IPS-20b (cell line): ENCODE measurements at regions not wholly inside any gene's neighbourhood (a gene's known extent, or its start where the extent isn't known, plus 50 kb on each side); places are given as distances from the start of the nearest gene placed in this dataset.

Source experiments
- H3K27ac ChIP-seq: one replicate; pipeline ENCODE4 v1.5.1; 2013; ENCODE audit warnings: low read length
- H3K27me3 ChIP-seq: 2 replicates; pipeline ENCODE4 v1.6.1; 2013; ENCODE audit warnings: mild to moderate bottlenecking, low read length, inconsistent platforms; ENCODE audit not compliant: insufficient read depth
- H3K36me3 ChIP-seq: 2 replicates; pipeline ENCODE4 v1.6.1; 2013; ENCODE audit warnings: low read depth, mild to moderate bottlenecking, inconsistent platforms, low read length, moderate library complexity; ENCODE audit not compliant: insufficient read depth
- H3K4me1 ChIP-seq: 2 replicates; pipeline ENCODE4 v1.6.1; 2013; ENCODE audit warnings: mild to moderate bottlenecking, control low read depth, inconsistent platforms, low read length, moderate library complexity; ENCODE audit not compliant: insufficient read depth
- H3K4me3 ChIP-seq: 2 replicates; pipeline ENCODE4 v1.5.1; 2013; ENCODE audit warnings: mild to moderate bottlenecking, low read length, inconsistent platforms
- H3K9ac ChIP-seq: 2 replicates; pipeline ENCODE4 v1.6.1; 2013; ENCODE audit warnings: low read depth, mild to moderate bottlenecking, inconsistent platforms, low read length, moderate library complexity
- H3K9me3 ChIP-seq: 2 replicates; pipeline ENCODE4 v1.6.1; 2013; ENCODE audit warnings: mild to moderate bottlenecking, low read depth, low read length, inconsistent platforms; ENCODE audit not compliant: insufficient read depth

DNA sequence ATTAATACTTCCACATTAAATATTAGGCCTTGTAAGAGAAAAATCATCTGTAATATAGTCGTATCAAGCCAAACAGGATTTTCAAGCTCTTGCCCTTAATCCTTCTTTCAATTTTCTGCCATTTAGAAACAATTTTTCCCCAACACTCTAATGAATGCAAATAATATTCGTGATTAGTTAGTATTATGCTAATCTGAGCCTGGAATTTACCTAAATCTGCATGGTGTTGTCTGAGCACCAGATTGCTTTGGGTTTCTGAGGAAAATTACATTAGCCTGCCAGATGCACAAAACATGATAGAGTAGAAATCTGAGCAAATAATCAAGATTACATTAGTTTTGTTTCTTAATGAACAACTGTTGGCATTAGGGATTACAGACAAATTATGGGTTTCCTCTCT is 176.6 kb downstream of the ZDHHC21 start:
- H3K4me1 ChIP-seq, result peaks cover 27% of the 10 kb centered on the region
- no peaks in the 10 kb centered on the region for H3K9me3 ChIP-seq
- H3K4me3 ChIP-seq, result no peak overlapping the region
- no peaks in the 10 kb centered on the region for H3K27me3 ChIP-seq
- no peak overlapping the region for H3K9ac ChIP-seq
- H3K27ac ChIP-seq, result no peak overlapping the region
- H3K36me3 ChIP-seq, result no peaks in the 10 kb centered on the region

DNA sequence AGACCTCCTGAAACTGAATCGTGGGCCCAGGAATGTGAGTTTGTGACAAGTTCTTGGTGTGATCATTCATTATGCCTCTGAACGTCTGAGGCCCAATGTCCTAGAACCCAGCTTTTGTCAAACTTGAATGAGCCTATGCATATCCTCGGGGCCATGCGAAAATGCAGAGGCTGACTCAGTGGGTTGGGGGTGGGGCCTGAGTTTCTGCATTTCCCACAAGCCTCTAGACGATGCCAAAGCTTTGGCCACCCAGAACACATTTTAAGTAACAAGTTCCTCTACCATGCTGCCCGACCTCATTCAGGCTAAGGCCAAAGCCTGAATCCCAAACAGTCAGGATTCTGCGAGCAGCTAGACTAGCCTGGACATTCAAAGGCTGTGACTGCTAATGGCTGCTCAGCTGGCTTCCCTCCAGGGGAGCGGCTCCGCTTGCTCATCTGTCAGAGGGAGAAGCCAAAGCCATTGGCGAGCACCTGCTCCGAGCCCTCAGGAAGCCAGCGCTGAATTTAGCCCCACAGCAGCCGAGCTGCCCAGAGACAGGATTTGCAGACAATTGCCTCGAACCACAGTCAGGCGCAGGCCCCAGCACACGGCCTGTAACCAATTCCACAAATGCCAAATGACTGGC is 177.5 kb downstream of the ZDHHC21 start:
- Histone ChIP-seq H3K9ac (no peak overlapping the region; the same call in 1 of the 2 replicates), H3K36me3 (no peaks in the 10 kb centered on the region), H3K4me1 (peaks cover 27% of the 10 kb centered on the region), H3K27ac (no peak overlapping the region), H3K4me3 (no peak overlapping the region), H3K27me3 (no peaks in the 10 kb centered on the region), H3K9me3 (no peaks in the 10 kb centered on the region)

DNA sequence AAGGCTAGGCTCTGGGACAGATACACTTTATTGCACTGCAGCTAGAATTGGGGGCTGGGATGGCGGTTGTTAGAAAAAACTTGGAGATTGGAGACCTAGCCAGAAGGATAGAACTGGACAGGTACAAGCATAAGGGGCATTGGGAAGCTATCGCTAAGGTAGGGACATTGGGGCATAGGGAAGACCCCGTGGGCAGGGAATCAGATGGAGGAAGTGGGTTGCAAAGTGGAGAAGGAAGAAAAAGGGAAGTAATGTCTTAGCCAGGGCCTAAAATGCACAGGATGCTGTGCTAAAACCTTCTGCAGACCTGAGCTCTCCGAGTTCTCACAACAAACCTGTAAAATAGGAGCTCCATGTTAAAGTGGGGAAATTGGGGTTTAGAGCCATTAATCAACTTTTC is 178.2 kb downstream of the ZDHHC21 start:
- Histone ChIP-seq H3K4me1 (peaks cover 27% of the 10 kb centered on the region), H3K36me3 (no peaks in the 10 kb centered on the region), H3K9ac (no peak overlapping the region; the same call in 1 of the 2 replicates), H3K9me3 (no peaks in the 10 kb centered on the region), H3K27ac (no peak overlapping the region), H3K27me3 (no peaks in the 10 kb centered on the region), H3K4me3 (no peak overlapping the region)

DNA sequence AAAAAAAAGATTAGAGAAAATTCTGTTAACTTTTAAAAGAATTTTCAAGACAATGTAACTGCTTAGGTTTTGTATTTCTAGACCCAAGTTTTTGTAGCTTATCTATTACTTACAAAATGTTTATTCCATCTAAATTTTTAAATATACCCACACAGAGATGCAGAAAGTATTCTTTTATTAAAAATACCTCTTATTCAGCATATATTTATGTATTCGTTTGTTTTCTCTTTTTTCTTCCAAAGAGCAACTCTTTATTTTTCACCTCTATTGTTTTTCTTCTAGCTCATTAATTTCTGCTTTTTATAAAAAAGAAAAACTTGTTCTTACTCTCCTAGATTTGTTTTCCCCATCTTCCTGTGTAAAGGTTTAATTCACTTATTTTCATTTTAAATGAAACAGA is 180.3 kb downstream of the ZDHHC21 start:
- H3K27me3 ChIP-seq, result no peaks in the 10 kb centered on the region
- H3K27ac ChIP-seq, result no peak overlapping the region
- H3K4me3 ChIP-seq, result no peak overlapping the region
- H3K36me3 ChIP-seq, result no peaks in the 10 kb centered on the region
- H3K9me3 ChIP-seq, result no peaks in the 10 kb centered on the region
- H3K4me1 ChIP-seq, result peaks cover 27% of the 10 kb centered on the region
- no peak overlapping the region for H3K9ac ChIP-seq

DNA sequence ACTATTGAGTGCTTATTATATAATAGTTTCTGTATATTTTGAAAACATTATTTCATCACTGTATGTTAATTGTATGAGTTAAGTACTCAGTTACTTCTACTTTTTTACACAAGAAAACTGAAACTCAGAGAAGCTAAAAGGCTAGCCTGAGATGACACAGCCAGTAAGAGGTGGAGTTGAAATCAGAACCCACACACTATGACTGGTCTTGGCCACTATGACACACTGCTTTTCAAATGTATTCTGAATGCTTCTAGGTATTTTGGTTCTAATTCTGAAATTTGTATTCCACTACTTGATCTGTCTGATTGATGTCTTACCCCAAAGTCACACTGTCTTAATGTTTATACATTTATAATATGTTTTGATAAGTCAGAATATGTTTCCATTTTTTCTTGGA is 181.8 kb downstream of the ZDHHC21 start:
- no peaks in the 10 kb centered on the region for H3K36me3 ChIP-seq
- no peaks in the 10 kb centered on the region for H3K9me3 ChIP-seq
- no peak overlapping the region for H3K27ac ChIP-seq
- no peak overlapping the region for H3K4me3 ChIP-seq
- H3K27me3 ChIP-seq, result no peaks in the 10 kb centered on the region
- H3K4me1 ChIP-seq, result peaks cover 12% of the 10 kb centered on the region
- H3K9ac ChIP-seq, result no peak overlapping the region

DNA sequence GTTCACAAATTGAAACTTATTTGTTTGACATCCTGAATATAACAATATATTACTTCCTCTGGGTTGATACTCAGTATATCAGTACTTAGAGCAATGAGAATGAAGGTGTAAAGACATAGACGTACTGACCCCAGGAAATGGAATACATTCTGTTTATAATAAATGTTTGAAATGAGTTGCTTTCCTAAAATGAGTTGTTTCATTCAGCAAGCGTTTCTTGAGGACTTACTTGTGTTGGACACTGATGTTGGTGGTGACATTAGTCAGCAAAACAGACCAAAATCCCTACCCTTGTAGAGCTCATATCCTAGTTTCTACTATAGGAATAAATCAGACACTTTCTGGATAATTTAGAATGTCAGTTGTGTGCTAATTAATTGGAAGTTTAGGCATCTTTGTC is 184.3 kb downstream of the ZDHHC21 start:
- H3K4me1 ChIP-seq, result no peaks in the 10 kb centered on the region
- no peak overlapping the region for H3K9ac ChIP-seq
- no peak overlapping the region for H3K4me3 ChIP-seq
- no peaks in the 10 kb centered on the region for H3K36me3 ChIP-seq
- no peaks in the 10 kb centered on the region for H3K27me3 ChIP-seq
- H3K9me3 ChIP-seq, result no peaks in the 10 kb centered on the region
- H3K27ac ChIP-seq, result no peak overlapping the region

DNA sequence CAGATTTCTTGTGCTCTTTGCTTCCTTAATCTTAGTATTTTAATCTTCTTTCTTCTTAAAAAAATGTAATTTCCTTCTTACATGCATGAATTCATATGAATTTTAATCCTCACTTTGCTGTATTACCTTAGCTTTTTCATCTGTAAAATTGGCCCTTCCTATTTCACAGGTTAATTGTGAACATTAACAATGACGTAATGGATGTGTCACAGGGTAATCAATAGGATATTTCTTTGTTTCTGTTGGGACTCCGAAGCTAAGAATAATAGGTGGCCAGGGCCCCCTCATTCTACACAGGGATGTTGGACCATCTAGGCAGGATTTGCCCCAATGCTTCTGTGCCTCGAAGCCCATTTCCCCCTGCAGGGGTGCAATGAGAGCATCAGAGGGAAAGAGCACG is 187.4 kb upstream of the NFIB start:
- Histone ChIP-seq H3K36me3 (no peaks in the 10 kb centered on the region), H3K4me1 (0 out of 2 replicates have a peak, but pooled peaks cover 2% of the 10 kb centered on the region), H3K27ac (no peak overlapping the region), H3K27me3 (no peaks in the 10 kb centered on the region), H3K9me3 (no peaks in the 10 kb centered on the region), H3K4me3 (no peak overlapping the region), H3K9ac (no peak overlapping the region)

DNA sequence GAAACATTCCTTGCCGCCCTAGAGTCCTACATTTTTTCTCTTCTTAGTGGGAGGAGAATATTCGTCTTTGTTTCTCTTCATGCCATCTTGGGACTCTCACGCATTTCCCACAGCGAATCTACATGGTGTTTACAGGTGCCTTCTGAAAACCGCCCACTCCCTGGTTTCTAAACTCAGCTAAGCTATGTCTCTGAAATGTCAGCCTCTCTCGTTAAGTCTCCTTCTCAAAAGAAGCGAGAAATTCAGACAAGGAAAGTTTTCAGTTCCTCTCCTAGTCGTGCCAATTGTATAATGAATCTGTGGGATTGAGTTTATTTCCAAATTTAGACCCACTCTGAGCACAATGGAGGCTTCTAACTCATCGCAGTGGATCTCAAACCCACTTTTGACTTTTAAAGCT is 186.8 kb upstream of the NFIB start:
- no peak overlapping the region for H3K4me3 ChIP-seq
- no peak overlapping the region for H3K9ac ChIP-seq
- no peaks in the 10 kb centered on the region for H3K9me3 ChIP-seq
- H3K27ac ChIP-seq, result no peak overlapping the region
- H3K36me3 ChIP-seq, result no peaks in the 10 kb centered on the region
- H3K27me3 ChIP-seq, result no peaks in the 10 kb centered on the region
- H3K4me1 ChIP-seq, result 0 out of 2 replicates have a peak, but pooled peaks cover 2% of the 10 kb centered on the region

DNA sequence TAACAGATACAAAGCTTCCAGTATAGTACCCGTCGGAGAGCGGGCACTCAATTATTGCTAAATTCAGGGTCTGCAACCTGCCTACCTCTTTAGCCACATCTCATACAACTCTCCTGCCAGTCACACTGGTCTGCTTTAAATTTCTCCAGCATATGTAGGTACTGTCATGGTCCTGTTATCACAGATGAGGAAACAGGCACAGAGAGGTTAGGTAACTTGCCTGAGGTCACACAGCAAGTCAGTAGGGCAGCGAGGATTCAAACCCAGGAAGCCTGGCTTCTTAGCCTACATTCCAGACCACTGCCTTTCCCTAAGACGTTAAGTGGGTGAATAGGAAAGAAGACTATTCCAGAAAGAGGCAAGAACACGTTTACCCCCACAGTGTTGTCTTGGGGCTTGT is 186.0 kb upstream of the NFIB start:
- Histone ChIP-seq H3K4me1 (0 out of 2 replicates have a peak, but pooled peaks cover 2% of the 10 kb centered on the region), H3K27me3 (no peaks in the 10 kb centered on the region), H3K27ac (no peak overlapping the region), H3K36me3 (no peaks in the 10 kb centered on the region), H3K9me3 (no peaks in the 10 kb centered on the region), H3K4me3 (no peak overlapping the region), H3K9ac (no peak overlapping the region)

DNA sequence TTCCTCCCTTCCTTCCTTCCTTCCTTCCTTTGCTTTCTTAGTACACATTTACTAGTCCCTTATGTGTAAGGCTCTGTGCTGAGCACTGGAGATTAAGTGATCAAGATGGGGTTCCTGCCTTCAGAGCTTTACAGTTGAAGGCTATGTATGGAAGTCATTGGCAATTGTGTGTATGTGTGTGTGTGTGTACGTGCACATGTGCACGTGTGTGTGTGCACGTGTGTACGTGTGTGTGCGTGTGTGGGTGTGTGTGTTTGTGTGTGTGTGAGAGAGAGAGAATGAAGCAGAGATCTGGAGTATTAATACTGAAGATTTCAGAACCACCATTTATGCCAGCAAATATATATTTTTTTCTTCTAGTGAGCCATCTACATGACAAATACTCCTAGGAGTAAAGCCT is 184.9 kb upstream of the NFIB start:
- no peak overlapping the region for H3K4me3 ChIP-seq
- 0 out of 2 replicates have a peak, but pooled peaks cover 2% of the 10 kb centered on the region for H3K4me1 ChIP-seq
- H3K36me3 ChIP-seq, result no peaks in the 10 kb centered on the region
- no peaks in the 10 kb centered on the region for H3K27me3 ChIP-seq
- H3K9me3 ChIP-seq, result no peaks in the 10 kb centered on the region
- no peak overlapping the region for H3K27ac ChIP-seq
- H3K9ac ChIP-seq, result no peak overlapping the region

DNA sequence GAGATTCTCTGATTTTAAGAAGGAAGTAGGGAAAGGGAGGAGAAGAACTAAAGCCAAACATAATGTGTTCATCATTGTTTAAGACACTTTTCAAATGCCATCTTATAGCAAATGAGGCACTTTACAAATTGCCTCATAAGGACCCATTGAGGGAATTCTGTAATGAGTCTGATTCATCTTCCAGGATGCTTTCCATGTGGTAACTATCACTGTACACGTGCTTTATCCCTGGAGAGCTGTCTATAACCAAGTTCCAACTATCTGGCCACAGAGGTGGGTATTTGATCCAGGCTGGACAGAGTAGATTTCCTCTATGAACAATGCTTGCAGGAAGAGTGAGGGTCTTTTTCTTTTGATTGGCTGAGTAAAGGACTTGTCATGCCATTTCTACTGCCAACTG is 183.5 kb upstream of the NFIB start:
- H3K36me3 ChIP-seq, result no peaks in the 10 kb centered on the region
- no peaks in the 10 kb centered on the region for H3K9me3 ChIP-seq
- 0 out of 2 replicates have a peak, but pooled peaks cover 2% of the 10 kb centered on the region for H3K4me1 ChIP-seq
- no peaks in the 10 kb centered on the region for H3K27me3 ChIP-seq
- no peak overlapping the region for H3K27ac ChIP-seq
- no peak overlapping the region for H3K9ac ChIP-seq
- H3K4me3 ChIP-seq, result no peak overlapping the region

DNA sequence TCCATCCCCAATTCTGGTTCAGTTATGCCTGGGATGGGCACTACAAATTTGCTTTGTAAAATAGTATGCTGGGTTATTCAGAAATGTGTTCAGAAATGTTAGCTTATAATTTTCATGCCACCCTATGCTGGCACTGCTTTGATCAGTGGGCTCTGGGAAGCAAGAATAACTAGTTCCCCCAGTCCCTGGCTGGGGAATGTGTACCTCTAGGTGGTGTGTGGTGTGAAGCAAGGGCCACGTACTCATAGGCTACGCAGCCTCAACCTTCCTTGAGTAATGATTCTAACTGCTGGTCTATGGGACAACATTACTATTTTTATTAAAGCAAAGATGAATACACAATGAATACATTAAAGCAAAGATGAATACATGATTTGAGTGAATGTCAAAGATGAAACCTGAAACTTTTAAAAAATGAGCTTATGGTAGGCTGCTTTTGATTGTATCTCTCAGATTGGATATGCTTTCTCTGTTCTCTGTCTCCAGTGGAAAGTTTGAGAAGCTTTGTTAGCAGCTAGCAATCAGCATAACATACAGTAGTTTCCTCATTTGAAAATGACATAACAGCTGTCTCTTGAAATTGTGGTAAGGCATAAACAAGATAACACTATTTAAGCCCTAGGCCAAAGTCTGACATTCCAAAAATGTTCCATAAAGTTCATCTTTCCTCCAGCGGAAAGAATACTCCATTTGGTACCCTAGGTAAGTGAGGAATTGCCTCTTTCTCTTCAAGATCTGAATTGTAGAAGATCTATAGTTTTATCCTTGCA is 174.7 kb upstream of the NFIB start:
- H3K4me3 ChIP-seq, result no peak overlapping the region
- H3K9ac ChIP-seq, result no peak overlapping the region
- H3K27me3 ChIP-seq, result no peaks in the 10 kb centered on the region
- H3K9me3 ChIP-seq, result no peaks in the 10 kb centered on the region
- no peak overlapping the region for H3K27ac ChIP-seq
- H3K36me3 ChIP-seq, result no peaks in the 10 kb centered on the region
- H3K4me1 ChIP-seq, result no peaks in the 10 kb centered on the region
